ENCODE measurements at regions not wholly inside any gene's neighbourhood (a gene's known extent, or its start where the extent isn't known, plus 50 kb on each side); places are given as distances from the start of the nearest gene placed in this dataset.

- Mint-ChIP-seq H3K9me3 (no peaks in the 10 kb centered on the region), H3K4me3 (no peak overlapping the region), H3K27me3 (no peaks in the 10 kb centered on the region), H3K36me3 (no peaks in the 10 kb centered on the region), H3K27ac (no peak overlapping the region), H3K4me1 (no peaks in the 10 kb centered on the region)
- CTCF ChIA-PET = no interaction called here
- H3K27ac ChIP-seq (ENCODE audit: low read length) = no peak overlapping the region
- H3K27me3 ChIP-seq (replicated peaks in 1 of 2; ENCODE audit: control insufficient read depth in 2 of 2, extremely low read depth in 1 of 2, insufficient read depth in 2 of 2, low read length in 1 of 2) = peaks cover 0 to 2% of the 10 kb centered on the region in 2 experiments
- POLR2A ChIA-PET = no interaction called here
- H3K9me3 ChIP-seq = no peaks in the 10 kb centered on the region
- no peak for ATAC-seq (replicated peaks in 1 of 4)
- WGBS (ENCODE audit: insufficient coverage) = 87% methylated on average over 8 of the region's 10 CpGs
- no peaks in the 10 kb centered on the region for H3K4me1 ChIP-seq (ENCODE audit: control insufficient read depth in 1 of 2, extremely low read depth in 1 of 2, insufficient read depth in 2 of 2, low read length in 2 of 2)
- no peak for DNase-seq
- no peak overlapping the region for H3K4me3 ChIP-seq (ENCODE audit: control insufficient read depth in 1 of 2, extremely low read depth in 1 of 2, low read length in 1 of 2)
- no peaks in the 10 kb centered on the region for H3K36me3 ChIP-seq (ENCODE audit: control insufficient read depth in 2 of 2, extremely low read depth in 1 of 2, insufficient read depth in 1 of 2, low read length in 1 of 2)
Measured at GRCh38 chr6:139654888-139655782, 280.7 kb upstream of the CITED2 start.

DNA sequence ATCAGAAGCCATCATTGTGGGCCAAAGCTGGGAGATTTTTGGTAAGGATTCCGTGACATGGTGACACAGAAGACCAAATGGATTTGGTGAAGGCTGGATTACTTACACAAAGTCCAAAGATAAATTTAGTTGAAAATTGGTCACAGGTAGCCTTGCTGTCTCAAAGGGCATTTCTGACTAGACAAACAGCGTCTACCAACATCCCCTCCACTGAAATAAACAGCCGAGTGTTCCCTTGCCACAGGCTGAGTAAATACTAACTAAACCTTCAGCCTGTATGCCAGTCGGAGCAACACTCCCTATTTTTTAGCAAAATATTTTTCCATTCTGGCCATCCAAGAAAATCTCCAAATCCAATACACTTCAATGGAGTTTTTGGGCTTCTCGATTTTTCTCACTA is 279.9 kb upstream of the CITED2 start:
- CTCF ChIA-PET = no interaction called here

DNA sequence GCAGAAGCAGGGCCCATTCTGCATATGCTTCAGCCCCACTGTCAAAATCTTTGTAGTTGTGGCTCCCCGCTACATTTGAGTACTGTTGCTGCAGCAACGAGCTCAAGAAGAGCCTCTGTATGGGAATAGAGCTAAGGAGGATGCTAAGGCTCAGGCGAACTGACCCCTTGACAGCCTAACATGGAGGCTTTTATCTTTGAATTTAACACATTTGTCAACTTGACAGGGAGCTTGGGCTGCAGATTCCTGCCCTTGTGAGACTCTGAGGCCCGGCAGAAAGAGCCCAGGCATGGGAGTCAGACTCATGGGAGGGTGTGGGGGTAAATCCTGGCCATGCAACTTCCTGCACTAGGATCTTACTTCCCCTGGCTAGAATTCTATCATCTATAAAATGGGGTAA is 278.7 kb upstream of the CITED2 start:
- ATAC-seq (replicated peaks in 1 of 4) = no peak
- Histone ChIP-seq H3K9me3 (no peaks in the 10 kb centered on the region), H3K27me3 (replicated peaks in 1 of 2; ENCODE audit: control insufficient read depth in 2 of 2, extremely low read depth in 1 of 2, insufficient read depth in 2 of 2, low read length in 1 of 2) (peaks cover 0 to 2% of the 10 kb centered on the region in 2 experiments), H3K27ac (ENCODE audit: low read length) (no peak overlapping the region), H3K36me3 (ENCODE audit: control insufficient read depth in 2 of 2, extremely low read depth in 1 of 2, insufficient read depth in 1 of 2, low read length in 1 of 2) (no peaks in the 10 kb centered on the region), H3K4me3 (ENCODE audit: control insufficient read depth in 1 of 2, extremely low read depth in 1 of 2, low read length in 1 of 2) (no peak overlapping the region), H3K4me1 (ENCODE audit: control insufficient read depth in 1 of 2, extremely low read depth in 1 of 2, insufficient read depth in 2 of 2, low read length in 2 of 2) (no peaks in the 10 kb centered on the region)
- Mint-ChIP-seq H3K27ac (no peak overlapping the region), H3K36me3 (no peaks in the 10 kb centered on the region), H3K4me1 (no peaks in the 10 kb centered on the region), H3K9me3 (no peaks in the 10 kb centered on the region), H3K4me3 (no peak overlapping the region), H3K27me3 (peaks cover 2 to 3% of the 10 kb centered on the region in 2 donors)
- DNase-seq = no peak
- CTCF ChIA-PET = no interaction called here
- POLR2A ChIA-PET = no interaction called here
- 84% methylated on average over 2 of the region's 4 CpGs for WGBS (ENCODE audit: insufficient coverage)

More for the DNA sequence above, 279.9 kb upstream of the CITED2 start:
- DNase-seq (no peak), ATAC-seq (replicated peaks in 1 of 4) (no peak)
- H3K27me3 ChIP-seq (replicated peaks in 1 of 2; ENCODE audit: control insufficient read depth in 2 of 2, extremely low read depth in 1 of 2, insufficient read depth in 2 of 2, low read length in 1 of 2) = peaks cover 0 to 2% of the 10 kb centered on the region in 2 experiments
- no peaks in the 10 kb centered on the region for H3K9me3 ChIP-seq
- Mint-ChIP-seq H3K27ac (no peak overlapping the region), H3K9me3 (no peaks in the 10 kb centered on the region), H3K36me3 (no peaks in the 10 kb centered on the region), H3K4me3 (no peak overlapping the region), H3K4me1 (no peaks in the 10 kb centered on the region), H3K27me3 (peaks cover 2 to 3% of the 10 kb centered on the region in 2 donors)
- 81% methylated on average over 4 of the region's 5 CpGs for WGBS (ENCODE audit: insufficient coverage)
- H3K27ac ChIP-seq (ENCODE audit: low read length) = no peak overlapping the region
- H3K4me1 ChIP-seq (ENCODE audit: control insufficient read depth in 1 of 2, extremely low read depth in 1 of 2, insufficient read depth in 2 of 2, low read length in 2 of 2) = no peaks in the 10 kb centered on the region
- no peak overlapping the region for H3K4me3 ChIP-seq (ENCODE audit: control insufficient read depth in 1 of 2, extremely low read depth in 1 of 2, low read length in 1 of 2)
- no peaks in the 10 kb centered on the region for H3K36me3 ChIP-seq (ENCODE audit: control insufficient read depth in 2 of 2, extremely low read depth in 1 of 2, insufficient read depth in 1 of 2, low read length in 1 of 2)
- POLR2A ChIA-PET = no interaction called here

DNA sequence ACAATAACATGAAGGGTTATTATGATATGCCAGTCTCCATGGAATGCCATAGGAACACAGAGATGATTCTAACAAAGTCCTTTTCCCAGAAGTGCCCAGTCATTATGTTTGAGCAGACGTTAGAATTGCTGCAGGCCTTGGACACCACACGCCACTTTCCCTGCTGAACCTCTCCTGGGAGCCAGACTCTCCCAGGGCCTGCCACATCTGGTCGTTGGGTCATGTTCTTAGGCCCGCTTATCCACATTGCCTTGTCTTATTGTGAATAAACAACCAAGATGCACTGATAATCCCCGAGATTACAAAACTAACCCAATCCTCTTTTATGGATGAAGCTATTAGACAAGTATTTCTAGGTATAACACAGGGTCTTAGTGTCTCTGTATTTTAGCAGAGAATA is 276.5 kb upstream of the CITED2 start:
- DNase-seq = no peak
- no peak overlapping the region for H3K4me3 Mint-ChIP-seq
- ATAC-seq (replicated peaks in 1 of 4) = no peak
- peaks cover 2 to 7% of the 10 kb centered on the region in 2 donors for H3K27me3 Mint-ChIP-seq
- no peaks in the 10 kb centered on the region for H3K4me1 Mint-ChIP-seq
- Histone ChIP-seq H3K4me3 (ENCODE audit: control insufficient read depth in 1 of 2, extremely low read depth in 1 of 2, low read length in 1 of 2) (no peak overlapping the region), H3K4me1 (ENCODE audit: control insufficient read depth in 1 of 2, extremely low read depth in 1 of 2, insufficient read depth in 2 of 2, low read length in 2 of 2) (no peaks in the 10 kb centered on the region), H3K27me3 (replicated peaks in 1 of 2; ENCODE audit: control insufficient read depth in 2 of 2, extremely low read depth in 1 of 2, insufficient read depth in 2 of 2, low read length in 1 of 2) (peaks cover 0 to 2% of the 10 kb centered on the region in 2 experiments), H3K9me3 (no peaks in the 10 kb centered on the region), H3K27ac (ENCODE audit: low read length) (no peak overlapping the region), H3K36me3 (ENCODE audit: control insufficient read depth in 2 of 2, extremely low read depth in 1 of 2, insufficient read depth in 1 of 2, low read length in 1 of 2) (no peaks in the 10 kb centered on the region)
- H3K36me3 Mint-ChIP-seq = no peaks in the 10 kb centered on the region
- H3K27ac Mint-ChIP-seq = no peak overlapping the region
- ChIA-PET CTCF (no interaction called here), POLR2A (no interaction called here)
- peaks cover 0 to 3% (median 0%) of the 10 kb centered on the region in 3 donors for H3K9me3 Mint-ChIP-seq
- 81% methylated on average over 2 of the region's 5 CpGs for WGBS (ENCODE audit: insufficient coverage)

GRCh38 chr6:139649732-139650131 is 275.3 kb upstream of the CITED2 start:
- no peaks in the 10 kb centered on the region for H3K36me3 ChIP-seq (ENCODE audit: control insufficient read depth in 2 of 2, extremely low read depth in 1 of 2, insufficient read depth in 1 of 2, low read length in 1 of 2)
- peaks cover 0 to 2% of the 10 kb centered on the region in 2 experiments for H3K27me3 ChIP-seq (replicated peaks in 1 of 2; ENCODE audit: control insufficient read depth in 2 of 2, extremely low read depth in 1 of 2, insufficient read depth in 2 of 2, low read length in 1 of 2)
- ChIA-PET CTCF (no interaction called here), POLR2A (no interaction called here)
- H3K9me3 Mint-ChIP-seq = peaks cover 0 to 3% (median 0%) of the 10 kb centered on the region in 3 donors
- no peaks in the 10 kb centered on the region for H3K9me3 ChIP-seq
- no peaks in the 10 kb centered on the region for H3K4me1 Mint-ChIP-seq
- 95% methylated on average over 2 of the region's 3 CpGs for WGBS (ENCODE audit: insufficient coverage)
- H3K4me3 ChIP-seq (ENCODE audit: control insufficient read depth in 1 of 2, extremely low read depth in 1 of 2, low read length in 1 of 2) = no peak overlapping the region
- H3K27me3 Mint-ChIP-seq = peaks cover 3 to 7% of the 10 kb centered on the region in 2 donors
- no peak for ATAC-seq (replicated peaks in 1 of 4)
- no peaks in the 10 kb centered on the region for H3K36me3 Mint-ChIP-seq
- DNase-seq = no peak
- H3K4me1 ChIP-seq (ENCODE audit: control insufficient read depth in 1 of 2, extremely low read depth in 1 of 2, insufficient read depth in 2 of 2, low read length in 2 of 2) = no peaks in the 10 kb centered on the region
- no peak overlapping the region for H3K27ac ChIP-seq (ENCODE audit: low read length)
- no peak overlapping the region for H3K27ac Mint-ChIP-seq
- no peak overlapping the region for H3K4me3 Mint-ChIP-seq

DNA sequence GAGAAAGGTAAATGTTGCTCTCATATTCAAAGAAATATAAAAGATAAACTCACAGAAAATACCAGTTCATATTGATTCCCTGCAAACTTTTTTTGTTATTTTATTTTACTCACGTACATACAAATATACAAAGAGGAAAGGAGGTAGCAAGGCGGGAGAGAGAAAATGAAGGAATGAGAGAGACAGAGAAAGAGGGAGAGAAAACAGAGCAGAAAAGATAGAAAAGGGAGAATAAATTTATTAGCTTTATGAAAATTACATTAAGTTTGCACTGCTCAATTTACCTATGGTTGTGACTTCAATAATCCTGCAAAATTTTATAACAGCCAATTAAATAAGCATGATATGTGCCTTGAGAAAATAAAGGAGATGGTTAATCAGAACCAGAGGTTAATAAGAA is 274.7 kb upstream of the CITED2 start:
- no CpG with 5 or more reads among the region's 2 CpGs for WGBS (ENCODE audit: insufficient coverage)
- H3K4me3 ChIP-seq (ENCODE audit: control insufficient read depth in 1 of 2, extremely low read depth in 1 of 2, low read length in 1 of 2) = no peak overlapping the region
- ChIA-PET CTCF (no interaction called here), POLR2A (no interaction called here)
- peaks cover 0 to 2% of the 10 kb centered on the region in 2 experiments for H3K27me3 ChIP-seq (replicated peaks in 1 of 2; ENCODE audit: control insufficient read depth in 2 of 2, extremely low read depth in 1 of 2, insufficient read depth in 2 of 2, low read length in 1 of 2)
- no peak for ATAC-seq (replicated peaks in 1 of 4)
- Mint-ChIP-seq H3K9me3 (peaks cover 0 to 3% (median 0%) of the 10 kb centered on the region in 3 donors), H3K27ac (no peak overlapping the region), H3K36me3 (no peaks in the 10 kb centered on the region), H3K4me3 (no peak overlapping the region), H3K4me1 (no peaks in the 10 kb centered on the region), H3K27me3 (peaks cover 4 to 9% of the 10 kb centered on the region in 2 donors)
- no peak overlapping the region for H3K27ac ChIP-seq (ENCODE audit: low read length)
- no peak for DNase-seq
- no peaks in the 10 kb centered on the region for H3K9me3 ChIP-seq
- no peaks in the 10 kb centered on the region for H3K4me1 ChIP-seq (ENCODE audit: control insufficient read depth in 1 of 2, extremely low read depth in 1 of 2, insufficient read depth in 2 of 2, low read length in 2 of 2)
- H3K36me3 ChIP-seq (ENCODE audit: control insufficient read depth in 2 of 2, extremely low read depth in 1 of 2, insufficient read depth in 1 of 2, low read length in 1 of 2) = no peaks in the 10 kb centered on the region

Measured in T-cell (primary cell).